PFSK-1 (cell line): ENCODE measurements at regions not wholly inside any gene's neighbourhood (a gene's known extent, or its start where the extent isn't known, plus 50 kb on each side); places are given as distances from the start of the nearest gene placed in this dataset.

Experiments used
- REST ChIP-seq, 2 experiments: IDR thresholded peaks; 2 replicates each; pipeline versions ENCODE4 v1.6.1 to v1.8.0; 2011 to 2012; ENCODE audit warnings: low read depth in 2 of 2, low read length in 2 of 2, control low read depth in 1 of 2, inconsistent platforms in 1 of 2, mild to moderate bottlenecking in 1 of 2, moderate library complexity in 1 of 2; ENCODE audit not compliant: insufficient read depth in 1 of 2
- TAF1 ChIP-seq: IDR thresholded peaks from 2 replicates; pipeline ENCODE4 v1.6.1; 2012; ENCODE audit warnings: low read length, control low read depth, borderline replicate concordance; ENCODE audit not compliant: insufficient read depth

- TF ChIP-seq REST (IDR thresholded peaks at IDR 0.05; ENCODE audit: insufficient read depth in 1 of 2, low read depth in 2 of 2, low read length in 2 of 2) (no peak), TAF1 (no peak)
Measured at GRCh38 chr2:18752667-18753422, 163.5 kb upstream of the NT5C1B start.
